H1 (cell line): ENCODE measurements at regions not wholly inside any gene's neighbourhood (a gene's known extent, or its start where the extent isn't known, plus 50 kb on each side); places are given as distances from the start of the nearest gene placed in this dataset.

Source experiments
- CTCF ChIA-PET: fragments of 300-600 bp; sonication (Branson Sonifier 250); formaldehyde crosslinking; loops from one replicate; lab custom pipeline; 2021; ENCODE audit not compliant: partially characterized antibody; lab: Charles Lee
- POLR2A ChIA-PET: fragments of 300-600 bp; sonication (Branson Sonifier 250); formaldehyde crosslinking; loops from one replicate; lab custom pipeline; 2021; ENCODE audit warnings: inconsistent platforms; ENCODE audit not compliant: partially characterized antibody; lab: Charles Lee
- DNase-seq, 2 experiments: peaks; one replicate each; pipeline versions ENCODE4 v3.0.0 to v3.0.0-alpha.2; 2010 to 2022; ENCODE audit warnings: low spot score in 2 of 2, low read depth in 1 of 2, mixed read lengths in 1 of 2
- FAIRE-seq: peaks from 2 replicates; lab custom pipeline; 2011; peaks lifted over from hg19 to GRCh38; lab: Jason Lieb, UNC
- H2AFZ ChIP-seq: 2 replicates; pipeline ENCODE4 v1.8.1; 2012; ENCODE audit warnings: low read length, inconsistent platforms
- H2AK5ac ChIP-seq: 2 replicates; pipeline ENCODE4 v1.6.1; 2013; ENCODE audit warnings: low read depth, low read length
- H2BK120ac ChIP-seq: replicated peaks from 2 replicates; pipeline ENCODE3; 2013; ENCODE audit warnings: low read depth, low read length, inconsistent platforms
- H2BK12ac ChIP-seq: 2 replicates; pipeline ENCODE4 v1.6.1; 2013; ENCODE audit warnings: low read depth, low read length
- H2BK15ac ChIP-seq: 2 replicates; pipeline ENCODE4 v1.6.1; 2013; ENCODE audit warnings: low read length
- H2BK20ac ChIP-seq: 2 replicates; pipeline ENCODE4 v1.6.1; 2013; ENCODE audit warnings: low read length
- H2BK5ac ChIP-seq: 2 replicates; pipeline ENCODE4 v1.6.1; 2013; ENCODE audit warnings: low read depth, low read length
- H3K14ac ChIP-seq: 2 replicates; pipeline ENCODE4 v1.6.1; 2013; ENCODE audit warnings: inconsistent platforms; ENCODE audit not compliant: insufficient read length
- H3K18ac ChIP-seq: 2 replicates; pipeline ENCODE4 v1.6.1; 2013; ENCODE audit warnings: low read length; ENCODE audit errors: extremely low read depth
- H3K23ac ChIP-seq: 2 replicates; pipeline ENCODE4 v1.6.1; 2013; ENCODE audit warnings: inconsistent platforms; ENCODE audit not compliant: insufficient read length
- H3K23me2 ChIP-seq: 2 replicates; pipeline ENCODE4 v1.6.1; 2013; ENCODE audit warnings: low read depth, low read length
- H3K27ac ChIP-seq: 2 replicates; pipeline ENCODE4 v1.6.1; 2011; ENCODE audit warnings: low read depth, low read length, inconsistent platforms
- H3K27me3 ChIP-seq, 4 experiments: replicated peaks in 1 of 4; 1 replicate in 1 of 4; 2 replicates in 3 of 4; pipeline versions ENCODE4 v1.6.1 to v1.8.1; 2011 to 2013; ENCODE audit warnings: low read length in 3 of 4, mild to moderate bottlenecking in 3 of 4, inconsistent platforms in 2 of 4, mixed read lengths in 2 of 4, moderate library complexity in 1 of 4; ENCODE audit not compliant: control insufficient read depth in 3 of 4, insufficient read depth in 3 of 4; ENCODE audit errors: extremely low read depth in 1 of 4
- H3K36me3 ChIP-seq, 4 experiments: 2 replicates each; pipeline versions ENCODE4 v1.6.1 to v1.8.1; 2011 to 2013; ENCODE audit warnings: mild to moderate bottlenecking in 4 of 4, low read length in 3 of 4, moderate library complexity in 2 of 4, control low read depth in 1 of 4, inconsistent platforms in 1 of 4; ENCODE audit not compliant: insufficient read depth in 4 of 4, control insufficient read depth in 2 of 4
- H3K4ac ChIP-seq: replicated peaks from 2 replicates; pipeline ENCODE3; 2013; ENCODE audit warnings: low read length, low read depth, mixed read lengths, inconsistent platforms; ENCODE audit not compliant: insufficient read length
- H3K4me1 ChIP-seq, 4 experiments: replicated peaks in 1 of 4; 1 replicate in 1 of 4; 2 replicates in 3 of 4; pipeline versions ENCODE4 v1.6.1 to v1.8.1; 2011 to 2013; ENCODE audit warnings: low read length in 3 of 4, inconsistent platforms in 2 of 4, mixed read lengths in 1 of 4; ENCODE audit not compliant: insufficient read depth in 4 of 4, control insufficient read depth in 3 of 4
- H3K4me2 ChIP-seq, 2 experiments: 2 replicates each; pipeline versions ENCODE4 v1.6.1 to v1.8.1; 2011 to 2013; ENCODE audit warnings: low read depth in 2 of 2, low read length in 2 of 2, control low read depth in 1 of 2, inconsistent platforms in 1 of 2, mild to moderate bottlenecking in 1 of 2; ENCODE audit not compliant: insufficient read depth in 1 of 2
- H3K4me3 ChIP-seq, 4 experiments: fragments of 200-600, 300-600 bp in 1 of 4; sonication (generic), shearing (Covaris generic), sonication (Bioruptor Twin) in 1 of 4; 2 replicates each; pipeline versions ENCODE4 v1.5.1 to v1.8.1; 2011 to 2016; ENCODE audit warnings: low read length in 4 of 4, low read depth in 3 of 4, control low read depth in 2 of 4, inconsistent platforms in 2 of 4, mild to moderate bottlenecking in 2 of 4, mixed read lengths in 1 of 4, moderate library complexity in 1 of 4; ENCODE audit not compliant: insufficient read depth in 2 of 4; ENCODE audit errors: extremely low read depth in 1 of 4
- H3K56ac ChIP-seq: replicated peaks from 2 replicates; pipeline ENCODE3; 2013; ENCODE audit warnings: low read depth, mild to moderate bottlenecking, mixed read lengths, low read length, inconsistent platforms; ENCODE audit not compliant: insufficient read length
- H3K79me1 ChIP-seq: 2 replicates; pipeline ENCODE4 v1.6.1; 2013; ENCODE audit warnings: low read depth, low read length, control low read depth
- H3K79me2 ChIP-seq, 2 experiments: 2 replicates each; pipeline versions ENCODE4 v1.6.1 to v1.8.1; 2012 to 2013; ENCODE audit warnings: low read length in 2 of 2, mild to moderate bottlenecking in 2 of 2, inconsistent platforms in 1 of 2; ENCODE audit not compliant: insufficient read depth in 2 of 2, control insufficient read depth in 1 of 2
- H3K9ac ChIP-seq, 4 experiments: replicated peaks in 1 of 4; 1 replicate in 1 of 4; 2 replicates in 3 of 4; pipeline versions ENCODE4 v1.6.1 to v1.8.1; 2011 to 2013; ENCODE audit warnings: low read depth in 3 of 4, low read length in 3 of 4, control low read depth in 2 of 4, mild to moderate bottlenecking in 2 of 4, moderate library complexity in 2 of 4, inconsistent platforms in 1 of 4; ENCODE audit errors: extremely low read depth in 1 of 4
- H3K9me3 ChIP-seq, 2 experiments: 2 replicates each; pipeline versions ENCODE4 v1.6.1 to v1.8.1; 2012 to 2013; ENCODE audit warnings: mild to moderate bottlenecking in 2 of 2, moderate library complexity in 2 of 2, control low read depth in 1 of 2, inconsistent platforms in 1 of 2, low read depth in 1 of 2, low read length in 1 of 2, mixed read lengths in 1 of 2; ENCODE audit not compliant: insufficient read depth in 2 of 2
- H4K20me1 ChIP-seq, 2 experiments: replicated peaks in 1 of 2; 2 replicates each; pipeline versions ENCODE3 to v1.8.1; 2011 to 2013; ENCODE audit warnings: inconsistent platforms in 2 of 2, low read length in 2 of 2, mild to moderate bottlenecking in 1 of 2; ENCODE audit not compliant: insufficient read depth in 2 of 2, control insufficient read depth in 1 of 2
- H4K5ac ChIP-seq: 2 replicates; pipeline ENCODE4 v1.6.1; 2013; ENCODE audit warnings: low read length, low read depth, mixed read lengths, inconsistent platforms; ENCODE audit not compliant: insufficient read length
- H4K8ac ChIP-seq: 2 replicates; pipeline ENCODE4 v1.8.0; 2013; ENCODE audit warnings: mild to moderate bottlenecking, moderate library complexity, low read length, inconsistent platforms; ENCODE audit not compliant: insufficient read depth; ENCODE audit errors: extremely low read depth
- H4K91ac ChIP-seq: replicated peaks from 2 replicates; pipeline ENCODE3; 2013; ENCODE audit warnings: low read length, mixed read lengths, inconsistent platforms; ENCODE audit not compliant: insufficient read length
- ATF2 ChIP-seq: IDR thresholded peaks from 2 replicates; pipeline ENCODE4 v1.6.1; 2012; ENCODE audit warnings: low read length, inconsistent platforms
- EGR1 ChIP-seq: IDR thresholded peaks from 2 replicates; pipeline ENCODE4 v1.6.1; 2011; ENCODE audit warnings: low read depth, low read length, borderline replicate concordance
- GTF2F1 ChIP-seq: IDR thresholded peaks from 2 replicates; pipeline ENCODE4 v1.6.1; 2012; ENCODE audit warnings: low read depth, low read length, improper control_type of control experiment, borderline replicate concordance
- JUND ChIP-seq: IDR thresholded peaks from 2 replicates; pipeline ENCODE4 v1.6.1; 2011; ENCODE audit warnings: mild to moderate bottlenecking, improper control_type of control experiment, low read length
- MAX ChIP-seq: IDR thresholded peaks from 2 replicates; pipeline ENCODE4 v1.6.1; 2012; ENCODE audit warnings: inconsistent platforms
- PHF8 ChIP-seq: fragments of 200-600 bp; sonication (generic); conservative IDR thresholded peaks from 2 replicates; pipeline ENCODE4 v1.7.1; 2012; ENCODE audit warnings: low read depth, mild to moderate bottlenecking, inconsistent platforms, low read length, moderate library complexity
- POU5F1 ChIP-seq: IDR thresholded peaks from 2 replicates; pipeline ENCODE4 v1.6.1; 2011; ENCODE audit warnings: low read depth, mild to moderate bottlenecking, low read length, moderate library complexity
- RFX5 ChIP-seq: IDR thresholded peaks from 2 replicates; pipeline ENCODE4 v1.6.1; 2011; ENCODE audit warnings: low read depth, low read length, improper control_type of control experiment, borderline replicate concordance
- SIN3A ChIP-seq, 2 experiments: IDR thresholded peaks in 1 of 2; conservative IDR thresholded peaks in 1 of 2; 2 replicates each; pipeline ENCODE4 v1.6.1; 2011 to 2012; ENCODE audit warnings: low read length in 2 of 2, improper control_type of control experiment in 1 of 2, low read depth in 1 of 2, mild to moderate bottlenecking in 1 of 2
- SP2 ChIP-seq: IDR thresholded peaks from 2 replicates; pipeline ENCODE4 v1.6.1; 2012; ENCODE audit warnings: mild to moderate bottlenecking, low read length, inconsistent platforms
- SUZ12 ChIP-seq: fragments of 200-600 bp; sonication (generic); IDR thresholded peaks from 2 replicates; pipeline ENCODE4 v1.6.1; 2012; ENCODE audit warnings: mild to moderate bottlenecking, inconsistent platforms, low read length, moderate library complexity, mixed read lengths
- WGBS, 2 experiments: shearing (Covaris generic) in 1 of 2; methylation state at CpG; one replicate each; pipeline versions ENCODE4 v1.1.6 to v1.1.7; 2013 to 2015; ENCODE audit warnings: low lambda C conversion rate in 2 of 2, mixed read lengths in 2 of 2, inconsistent platforms in 1 of 2, low coverage in 1 of 2, missing lambda C conversion rate in 1 of 2; ENCODE audit not compliant: insufficient replicate concordance in 2 of 2, insufficient coverage in 1 of 2, insufficient read length in 1 of 2; ENCODE audit errors: extremely low coverage in 1 of 2, missing lambda C conversion rate in 1 of 2; 5-methylcytosine and 5-hydroxymethylcytosine counted together

GRCh38 chr3:110518031-110518430 is 553.6 kb upstream of the NECTIN3 start:
- no peaks in the 10 kb centered on the region for H3K4me1 ChIP-seq
- no peak overlapping the region for H2AK5ac ChIP-seq
- no peak overlapping the region for H3K18ac ChIP-seq
- H3K23ac ChIP-seq, result no peak overlapping the region
- H4K20me1 ChIP-seq, result no peaks in the 10 kb centered on the region
- no peak overlapping the region for H2AFZ ChIP-seq
- H3K56ac ChIP-seq, result no peak overlapping the region
- no peak overlapping the region for H3K9ac ChIP-seq
- no peaks in the 10 kb centered on the region for H3K23me2 ChIP-seq
- H3K4me2 ChIP-seq, result no peak overlapping the region
- H3K4me3 ChIP-seq, result no peak overlapping the region
- H2BK20ac ChIP-seq, result no peak overlapping the region
- 91% methylated on average over 1 of the region's 1 CpG; no CpG with 5 or more reads in 1 of the 2 experiments for WGBS, 2 experiments
- no peaks in the 10 kb centered on the region for H3K27me3 ChIP-seq
- no peak overlapping the region for H2BK15ac ChIP-seq
- H2BK120ac ChIP-seq, result no peak overlapping the region
- no peak for DNase-seq
- no peak overlapping the region for H4K8ac ChIP-seq
- no peak overlapping the region for H4K5ac ChIP-seq
- H4K91ac ChIP-seq, result no peak overlapping the region
- H3K4ac ChIP-seq, result no peak overlapping the region
- CTCF ChIA-PET, result interaction anchor here (1.1 kb wide), 1 partner anchor 10 kb away, joined by 3 read pairs; no protein-coding TSS in a partner anchor
- no peaks in the 10 kb centered on the region for H3K79me1 ChIP-seq
- no peak overlapping the region for H2BK5ac ChIP-seq
- no peak overlapping the region for H2BK12ac ChIP-seq
- TF ChIP-seq SP2 (no peak), POU5F1 (no peak), SUZ12 (no peak), MAX (no peak), JUND (no peak), PHF8 (no peak), GTF2F1 (no peak), SIN3A (conservative IDR thresholded peaks at IDR 0.05 in 1 of 2, IDR thresholded peaks at IDR 0.05 in 1 of 2; ENCODE audit: low read depth in 1 of 2, low read length in 2 of 2) (no peak), RFX5 (no peak), ATF2 (no peak), EGR1 (no peak)
- no peaks in the 10 kb centered on the region for H3K36me3 ChIP-seq
- no peak for FAIRE-seq
- H3K9me3 ChIP-seq, result no peaks in the 10 kb centered on the region; a peak in 1 of 4 replicates
- no peak overlapping the region for H3K14ac ChIP-seq
- H3K27ac ChIP-seq, result no peak overlapping the region
- POLR2A ChIA-PET, result no interaction called here
- H3K79me2 ChIP-seq, result no peaks in the 10 kb centered on the region
